ENCODE measurements at regions not wholly inside any gene's neighbourhood (a gene's known extent, or its start where the extent isn't known, plus 50 kb on each side); places are given as distances from the start of the nearest gene placed in this dataset.

GRCh38 chr1:29722598-29722997 is 486.3 kb downstream of the PTPRU start:
- TF ChIP-seq POLR2A (IDR thresholded peaks at IDR 0.05; ENCODE audit: low read depth, low read length) (no peak), POLR2AphosphoS5 (IDR thresholded peaks at IDR 0.05; ENCODE audit: low read depth, low read length) (no peak), TAF1 (IDR thresholded peaks at IDR 0.05; ENCODE audit: low read depth, low read length) (no peak), SPI1 (IDR thresholded peaks at IDR 0.05; ENCODE audit: low read depth, low read length) (no peak), POU2F2 (IDR thresholded peaks at IDR 0.05; ENCODE audit: low read depth, low read length) (no peak), PAX5 (IDR thresholded peaks at IDR 0.05; ENCODE audit: insufficient read depth, low read length, severe bottlenecking) (no peak)
